Activated CD4-positive, alpha-beta T cell treated with anti-CD3 and anti-CD28 coated beads, Interleukin-2, amount 10 ng/mL, durations not matched to agents 24 days and 14 days (primary cell): ENCODE measurements at regions not wholly inside any gene's neighbourhood (a gene's known extent, or its start where the extent isn't known, plus 50 kb on each side); places are given as distances from the start of the nearest gene placed in this dataset.

ENCODE experiments used
- DNase-seq: peaks from one replicate; pipeline ENCODE4 v3.0.0; 2022
- H3K27ac Mint-ChIP-seq: one replicate; pipeline ENCODE4 v1.8.0; 2022; ENCODE audit warnings: mild to moderate bottlenecking, mixed read lengths
- H3K27me3 Mint-ChIP-seq: one replicate; pipeline ENCODE4 v1.8.0; 2022; ENCODE audit warnings: mixed read lengths
- H3K36me3 Mint-ChIP-seq: one replicate; pipeline ENCODE4 v1.8.0; 2022; ENCODE audit warnings: low read depth, mild to moderate bottlenecking, mixed read lengths
- H3K4me1 Mint-ChIP-seq: one replicate; pipeline ENCODE4 v1.8.0; 2021; ENCODE audit warnings: mixed read lengths
- H3K4me3 Mint-ChIP-seq: one replicate; pipeline ENCODE4 v1.8.0; 2022; ENCODE audit warnings: mild to moderate bottlenecking, moderate library complexity, mixed read lengths
- H3K9me3 Mint-ChIP-seq: one replicate; pipeline ENCODE4 v1.8.0; 2021; ENCODE audit warnings: mixed read lengths
- intact Hi-C: fragments of 100-400 bp; cut with micrococcal nuclease; formaldehyde crosslinking; loops from one replicate; pipeline ENCODE4 v1.15.1; 2023

DNA sequence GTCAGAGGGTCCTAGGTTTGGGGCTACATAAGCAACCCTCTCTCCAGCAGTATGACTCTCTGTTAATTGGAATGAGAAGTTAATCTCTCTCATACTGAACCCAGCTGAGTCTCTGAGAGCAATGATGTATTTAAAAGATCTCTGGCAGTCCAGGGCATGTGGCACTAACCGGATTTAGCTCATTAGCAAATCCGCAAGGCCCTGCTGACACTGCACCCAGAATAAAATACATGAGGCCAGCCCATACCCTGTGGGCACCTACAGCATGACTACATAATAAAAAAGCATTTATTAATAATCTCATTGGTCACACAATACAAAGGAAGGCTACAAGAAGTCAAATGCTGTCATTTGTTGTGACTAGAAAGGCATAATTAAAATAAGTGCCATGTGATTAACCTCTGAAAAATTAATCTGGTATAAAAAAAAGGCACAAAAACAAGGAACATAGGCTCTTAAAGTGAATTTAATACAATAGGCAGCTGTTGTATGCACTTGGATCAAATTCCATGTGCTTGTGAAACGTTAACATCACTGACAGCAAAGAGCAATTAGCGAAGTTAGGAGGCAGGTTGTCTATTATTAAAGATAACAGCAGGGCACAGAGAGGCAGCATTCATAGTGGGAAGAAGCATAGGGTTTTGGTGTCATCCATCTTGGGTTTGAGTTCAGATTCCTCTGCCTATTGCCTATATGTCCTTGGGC is 381.2 kb downstream of the WDR72 start:
- Mint-ChIP-seq H3K36me3 (no peaks in the 10 kb centered on the region), H3K4me1 (no peaks in the 10 kb centered on the region), H3K4me3 (no peak overlapping the region), H3K27me3 (no peaks in the 10 kb centered on the region), H3K27ac (no peak overlapping the region), H3K9me3 (no peaks in the 10 kb centered on the region)
- no peak for DNase-seq
- intact Hi-C loops = no loop called here

DNA sequence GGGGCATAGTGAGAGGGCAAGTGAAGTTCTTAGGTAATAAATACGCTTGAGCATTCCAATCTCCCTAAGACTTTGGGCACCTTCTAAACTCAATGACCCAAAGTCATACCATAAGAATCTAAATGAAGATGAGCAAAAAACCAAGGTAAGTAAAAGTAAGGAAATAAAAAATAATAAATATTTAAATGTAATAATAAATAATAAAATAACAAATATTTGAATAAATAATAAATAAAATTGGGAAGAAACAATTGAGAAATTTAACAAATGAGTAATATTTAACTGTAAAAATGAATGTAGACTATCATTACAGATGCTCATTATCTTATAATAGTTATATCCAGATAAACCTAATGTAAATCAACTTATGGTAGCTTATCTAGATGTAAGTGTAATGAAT is 391.7 kb downstream of the WDR72 start:
- intact Hi-C loops = no loop called here
- no peak overlapping the region for H3K4me3 Mint-ChIP-seq
- no peak for DNase-seq
- H3K4me1 Mint-ChIP-seq = no peaks in the 10 kb centered on the region
- H3K9me3 Mint-ChIP-seq = no peaks in the 10 kb centered on the region
- no peaks in the 10 kb centered on the region for H3K27me3 Mint-ChIP-seq
- no peaks in the 10 kb centered on the region for H3K36me3 Mint-ChIP-seq
- no peak overlapping the region for H3K27ac Mint-ChIP-seq

DNA sequence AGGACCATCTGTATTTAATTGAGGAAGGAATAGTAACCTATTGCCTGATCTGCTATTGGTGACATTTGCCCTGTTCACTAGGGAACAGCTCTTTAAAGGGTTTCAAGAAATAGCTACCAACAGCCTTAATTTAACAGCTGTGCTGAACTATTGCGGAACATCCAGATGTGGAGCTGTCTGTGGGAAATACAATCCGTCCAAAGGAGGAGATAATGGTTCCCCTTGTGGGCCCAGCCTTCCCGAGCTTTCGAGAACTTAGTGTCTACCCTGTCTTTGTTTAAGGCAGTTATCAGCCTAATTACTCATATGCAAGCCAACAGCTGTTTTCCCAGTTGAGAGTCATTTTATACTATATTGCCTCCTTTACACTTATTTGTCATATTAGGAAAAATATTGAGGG is 398.6 kb downstream of the WDR72 start:
- Mint-ChIP-seq H3K27me3 (no peaks in the 10 kb centered on the region), H3K36me3 (no peaks in the 10 kb centered on the region), H3K4me3 (no peak overlapping the region), H3K27ac (no peak overlapping the region), H3K4me1 (no peaks in the 10 kb centered on the region), H3K9me3 (no peaks in the 10 kb centered on the region)
- intact Hi-C loops = no loop called here
- DNase-seq = no peak

DNA sequence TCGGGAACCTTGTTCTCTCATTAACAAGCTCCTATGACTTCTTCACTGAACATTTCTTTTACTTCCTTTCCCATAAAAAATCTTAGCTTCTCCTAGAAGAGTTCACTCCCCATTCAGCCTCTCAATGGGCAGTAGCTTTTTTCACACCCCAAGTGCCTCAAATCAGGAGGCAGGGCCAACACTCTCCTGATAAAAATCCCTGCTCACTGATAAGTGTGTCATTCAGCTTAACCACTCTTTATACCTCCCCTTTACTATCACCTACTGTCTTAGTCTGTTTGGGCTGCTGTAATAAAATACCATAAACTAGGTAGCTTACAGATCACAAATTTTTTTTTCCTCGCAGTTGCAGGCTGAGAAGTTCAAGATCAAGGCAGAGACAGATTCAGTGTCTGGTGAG is 400.4 kb downstream of the WDR72 start:
- Mint-ChIP-seq H3K4me3 (no peak overlapping the region), H3K27ac (no peak overlapping the region), H3K9me3 (no peaks in the 10 kb centered on the region), H3K4me1 (no peaks in the 10 kb centered on the region), H3K36me3 (no peaks in the 10 kb centered on the region), H3K27me3 (no peaks in the 10 kb centered on the region)
- peak; percentile 11 for DNase-seq
- intact Hi-C loops = no loop called here

DNA sequence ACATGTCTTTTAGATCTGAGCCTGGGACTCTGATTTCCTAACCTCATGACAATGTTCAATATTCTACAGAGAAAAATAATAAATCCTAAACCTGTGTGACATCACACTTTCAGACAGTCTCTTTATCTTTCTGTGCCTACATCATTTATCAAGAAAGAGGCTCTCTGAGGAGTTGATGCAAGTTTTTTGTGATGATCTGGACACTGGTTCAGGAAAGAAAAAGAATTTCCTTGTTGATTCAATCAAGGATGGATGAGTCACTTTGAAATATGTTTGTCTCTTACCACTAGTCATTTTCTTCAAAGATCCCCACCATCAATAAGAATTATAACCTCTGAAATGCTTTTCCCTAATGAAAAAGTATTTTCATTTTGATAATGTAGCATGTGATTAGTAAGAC is 404.6 kb downstream of the WDR72 start:
- H3K36me3 Mint-ChIP-seq = no peaks in the 10 kb centered on the region
- DNase-seq = peak; percentile 1
- no peak overlapping the region for H3K27ac Mint-ChIP-seq
- H3K27me3 Mint-ChIP-seq = no peaks in the 10 kb centered on the region
- no peaks in the 10 kb centered on the region for H3K9me3 Mint-ChIP-seq
- intact Hi-C loops = no loop called here
- no peaks in the 10 kb centered on the region for H3K4me1 Mint-ChIP-seq
- no peak overlapping the region for H3K4me3 Mint-ChIP-seq

DNA sequence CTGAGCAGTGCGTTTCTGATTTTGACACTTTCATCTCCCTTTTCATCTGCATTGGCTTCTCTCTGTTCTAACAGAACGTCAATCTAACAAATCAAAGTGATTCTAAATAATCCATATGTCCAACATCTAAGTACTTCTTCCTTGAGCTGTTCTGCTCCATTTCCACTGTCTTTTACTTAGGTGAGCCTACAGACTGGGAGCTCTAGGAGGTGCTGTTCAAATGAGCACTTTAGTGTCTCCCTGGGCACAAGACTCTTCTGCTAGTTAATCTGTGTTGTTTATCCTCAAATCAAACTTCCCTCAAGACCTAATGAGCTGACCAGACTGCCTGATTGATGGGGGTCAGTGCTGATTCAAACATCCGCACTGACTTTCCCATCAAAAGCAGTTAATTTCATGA is 408.1 kb downstream of the WDR72 start:
- intact Hi-C loops = no loop called here
- H3K9me3 Mint-ChIP-seq = no peaks in the 10 kb centered on the region
- no peaks in the 10 kb centered on the region for H3K4me1 Mint-ChIP-seq
- H3K27ac Mint-ChIP-seq = no peak overlapping the region
- H3K27me3 Mint-ChIP-seq = no peaks in the 10 kb centered on the region
- H3K4me3 Mint-ChIP-seq = no peak overlapping the region
- peak; percentile 15 for DNase-seq
- no peaks in the 10 kb centered on the region for H3K36me3 Mint-ChIP-seq

- no peak for DNase-seq
- intact Hi-C loops = no loop called here
- no peaks in the 10 kb centered on the region for H3K36me3 Mint-ChIP-seq
- no peaks in the 10 kb centered on the region for H3K4me1 Mint-ChIP-seq
- no peaks in the 10 kb centered on the region for H3K27me3 Mint-ChIP-seq
- H3K9me3 Mint-ChIP-seq = no peaks in the 10 kb centered on the region
- no peak overlapping the region for H3K27ac Mint-ChIP-seq
- no peak overlapping the region for H3K4me3 Mint-ChIP-seq
Measured at GRCh38 chr15:53346583-53346982, 412.9 kb downstream of the WDR72 start.

DNA sequence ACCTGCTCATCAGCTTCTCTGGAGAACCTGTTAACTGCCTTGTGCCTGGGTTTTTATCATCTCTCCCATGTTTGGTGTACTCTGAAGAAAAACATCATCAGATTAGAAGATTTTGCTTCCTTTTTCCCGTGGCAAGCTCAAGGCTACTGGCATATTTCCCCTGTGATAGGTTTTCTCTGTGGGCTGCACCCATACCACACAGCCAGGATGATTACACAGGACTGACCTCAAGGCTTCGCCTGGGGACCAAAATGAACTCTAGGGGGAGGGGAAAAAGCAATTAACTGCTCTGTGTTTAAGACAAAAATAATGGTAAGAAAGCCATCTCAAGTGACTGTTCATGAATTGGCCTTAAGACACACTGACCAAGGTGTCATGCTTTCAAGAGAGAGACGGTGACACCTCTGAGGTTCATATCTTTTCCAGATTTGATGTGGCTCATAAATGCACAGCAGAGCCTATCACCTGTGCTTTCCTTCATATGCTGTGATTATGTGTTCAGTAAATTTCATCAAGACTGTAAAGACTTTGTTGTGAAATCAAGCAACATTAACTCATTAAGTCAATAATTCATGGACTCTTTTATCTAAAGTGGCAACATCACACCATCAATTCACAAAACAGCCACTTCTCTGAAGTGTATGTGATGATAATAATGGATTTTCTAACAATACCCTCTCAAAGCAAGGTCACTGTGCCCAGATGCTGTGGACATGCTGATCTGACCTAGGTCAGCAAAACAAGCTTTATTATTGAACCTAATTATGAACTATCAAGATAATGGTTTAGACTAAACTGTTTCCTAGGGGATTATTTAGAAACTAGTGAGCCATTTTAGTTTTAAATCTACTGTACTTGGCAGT is 427.9 kb downstream of the WDR72 start:
- peaks cover 4% of the 10 kb centered on the region for H3K9me3 Mint-ChIP-seq
- intact Hi-C loops = no loop called here
- no peaks in the 10 kb centered on the region for H3K36me3 Mint-ChIP-seq
- no peaks in the 10 kb centered on the region for H3K4me1 Mint-ChIP-seq
- no peak overlapping the region for H3K4me3 Mint-ChIP-seq
- no peaks in the 10 kb centered on the region for H3K27me3 Mint-ChIP-seq
- DNase-seq = no peak
- H3K27ac Mint-ChIP-seq = no peak overlapping the region

GRCh38 chr15:53328341-53328740 is 431.1 kb downstream of the WDR72 start:
- DNase-seq = no peak
- Mint-ChIP-seq H3K27ac (no peak overlapping the region), H3K4me3 (no peak overlapping the region), H3K4me1 (no peaks in the 10 kb centered on the region), H3K27me3 (no peaks in the 10 kb centered on the region), H3K9me3 (peaks cover 4% of the 10 kb centered on the region), H3K36me3 (no peaks in the 10 kb centered on the region)
- intact Hi-C loops = no loop called here

DNA sequence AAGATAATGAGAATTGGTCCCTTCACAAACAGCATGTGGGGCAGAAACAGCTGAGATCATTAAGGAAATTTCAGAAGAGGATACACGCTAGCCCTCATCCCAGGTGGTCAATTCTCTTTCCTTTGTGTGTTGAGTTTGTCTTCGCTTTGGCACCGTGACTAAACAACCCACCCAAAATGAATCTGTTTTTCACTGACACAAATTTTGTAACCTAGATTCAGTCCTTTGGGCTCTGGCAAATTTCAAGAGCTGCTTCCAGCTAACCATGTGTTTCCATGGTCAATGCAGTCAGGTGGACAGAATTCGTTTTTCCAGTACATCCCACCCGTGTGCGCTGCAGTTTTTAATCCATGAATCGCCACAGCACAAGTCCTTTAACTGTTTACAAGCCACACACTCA is 435.4 kb downstream of the WDR72 start:
- intact Hi-C loops = no loop called here
- DNase-seq = no peak
- Mint-ChIP-seq H3K9me3 (peaks cover 4% of the 10 kb centered on the region), H3K4me3 (no peak overlapping the region), H3K36me3 (no peaks in the 10 kb centered on the region), H3K27me3 (no peaks in the 10 kb centered on the region), H3K4me1 (no peaks in the 10 kb centered on the region), H3K27ac (no peak overlapping the region)

- Mint-ChIP-seq H3K27ac (no peak overlapping the region), H3K27me3 (no peaks in the 10 kb centered on the region), H3K4me1 (no peaks in the 10 kb centered on the region), H3K4me3 (no peak overlapping the region), H3K9me3 (peaks cover 4% of the 10 kb centered on the region), H3K36me3 (no peaks in the 10 kb centered on the region)
- intact Hi-C loops = no loop called here
- DNase-seq = no peak
Measured at GRCh38 chr15:53323191-53323590, 436.3 kb downstream of the WDR72 start.

DNA sequence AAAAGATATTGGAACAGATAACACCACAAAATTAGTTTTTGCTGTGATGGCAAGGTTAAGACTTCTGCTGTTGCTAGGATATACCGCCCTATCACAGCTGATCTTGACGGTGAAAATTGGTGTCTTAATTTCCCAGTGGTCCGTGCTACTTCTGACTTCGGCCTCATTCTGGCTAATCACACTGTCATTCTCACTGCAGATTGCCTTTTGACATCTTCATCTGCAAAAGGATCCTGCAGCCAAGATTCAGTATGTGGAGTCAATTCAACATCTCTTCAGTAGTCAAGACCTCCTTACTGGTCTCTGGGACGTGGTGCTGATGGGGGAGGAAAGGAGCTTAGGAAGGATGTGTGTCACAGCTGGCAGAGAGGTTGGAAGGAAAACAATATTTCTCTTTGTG is 438.6 kb downstream of the WDR72 start:
- Mint-ChIP-seq H3K4me3 (no peak overlapping the region), H3K27ac (no peak overlapping the region), H3K27me3 (no peaks in the 10 kb centered on the region), H3K9me3 (peaks cover 4% of the 10 kb centered on the region), H3K36me3 (no peaks in the 10 kb centered on the region), H3K4me1 (no peaks in the 10 kb centered on the region)
- intact Hi-C loops = no loop called here
- DNase-seq = no peak

- Mint-ChIP-seq H3K4me1 (no peaks in the 10 kb centered on the region), H3K4me3 (no peak overlapping the region), H3K27ac (no peak overlapping the region), H3K27me3 (no peaks in the 10 kb centered on the region), H3K36me3 (no peaks in the 10 kb centered on the region), H3K9me3 (no peaks in the 10 kb centered on the region)
- DNase-seq = no peak
- intact Hi-C loops = no loop called here
Measured at GRCh38 chr15:53312707-53313106, 446.8 kb downstream of the WDR72 start.

DNA sequence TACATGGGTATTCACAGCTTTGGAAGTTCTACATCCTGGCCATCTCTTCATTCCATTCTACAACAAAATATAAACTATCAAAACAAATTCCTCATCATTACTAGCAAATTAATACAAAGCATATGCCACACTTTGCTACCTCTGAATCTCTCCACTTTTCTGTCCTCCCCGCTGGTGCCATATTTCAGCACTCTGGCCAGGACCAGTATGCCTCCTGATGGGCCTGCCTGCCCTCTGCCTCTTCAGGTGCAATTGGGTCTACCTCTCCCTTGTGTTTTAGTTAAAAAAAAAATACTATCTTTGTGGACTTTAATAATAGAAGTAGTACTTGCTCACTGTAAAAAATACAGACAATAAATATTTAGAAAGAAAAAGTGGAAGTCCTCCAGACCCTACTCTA is 448.8 kb downstream of the WDR72 start:
- H3K4me1 Mint-ChIP-seq = no peaks in the 10 kb centered on the region
- no peak overlapping the region for H3K27ac Mint-ChIP-seq
- no peaks in the 10 kb centered on the region for H3K36me3 Mint-ChIP-seq
- no peak overlapping the region for H3K4me3 Mint-ChIP-seq
- no peaks in the 10 kb centered on the region for H3K9me3 Mint-ChIP-seq
- no peak for DNase-seq
- intact Hi-C loops = no loop called here
- no peaks in the 10 kb centered on the region for H3K27me3 Mint-ChIP-seq
